ENCODE measurements at regions not wholly inside any gene's neighbourhood (a gene's known extent, or its start where the extent isn't known, plus 50 kb on each side); places are given as distances from the start of the nearest gene placed in this dataset.

GRCh38 chr2:35986871-35987270 lies 368.7 kb upstream of the CRIM1 start:
- H3K27ac ChIP-seq (ENCODE audit: low read depth, low read length): no peak overlapping the region
- no peak overlapping the region for H2AFZ ChIP-seq (ENCODE audit: low read depth, low read length, severe bottlenecking)
- H3K9ac ChIP-seq (ENCODE audit: low read length): no peak overlapping the region
- H3F3A ChIP-seq (ENCODE audit: insufficient read depth): no peaks in the 10 kb centered on the region
- TF ChIP-seq EZH2phosphoT487 (conservative IDR thresholded peaks at IDR 0.05; ENCODE audit: low read length) (no peak), CTCF (IDR thresholded peaks at IDR 0.05; ENCODE audit: insufficient read depth, low read length, poor library complexity, severe bottlenecking) (no peak)
- H3K4me2 ChIP-seq (ENCODE audit: low read depth, low read length, poor library complexity, severe bottlenecking): no peak overlapping the region
- no peaks in the 10 kb centered on the region for H3K9me2 ChIP-seq (replicated peaks; ENCODE audit: insufficient read depth, low read length)
- H3K4me3 ChIP-seq (ENCODE audit: insufficient read depth, low read length, poor library complexity, severe bottlenecking): no peak overlapping the region
- no peaks in the 10 kb centered on the region for H3K36me3 ChIP-seq (ENCODE audit: low read length)
- no peaks in the 10 kb centered on the region for H3K79me2 ChIP-seq (ENCODE audit: insufficient read depth, low read length)
- no peaks in the 10 kb centered on the region for H4K20me1 ChIP-seq (ENCODE audit: low read depth, low read length)
- no peaks in the 10 kb centered on the region for H3K27me3 ChIP-seq (ENCODE audit: low read length)
- H3K9me3 ChIP-seq (ENCODE audit: insufficient read depth, low read length): no peaks in the 10 kb centered on the region

DNA sequence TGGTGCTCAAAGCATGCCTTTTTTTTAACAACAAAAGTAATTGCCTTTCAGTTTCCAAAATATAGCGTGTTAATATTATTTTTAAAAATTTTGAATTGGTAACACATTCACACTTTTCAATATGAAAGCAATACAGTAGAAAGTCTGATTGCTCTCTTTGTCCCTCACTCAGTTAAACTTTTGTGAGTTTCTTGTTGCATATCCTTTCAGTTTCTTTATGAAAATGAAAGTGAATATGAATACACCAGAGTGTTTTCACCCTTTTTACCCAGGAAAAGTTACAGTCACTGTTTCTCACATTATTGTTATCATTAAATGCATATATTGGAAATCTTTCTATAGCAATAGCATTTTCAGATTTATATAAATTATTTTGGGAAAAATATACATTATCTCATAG lies 377.4 kb upstream of the CRIM1 start:
- no peaks in the 10 kb centered on the region for H3K9me2 ChIP-seq (replicated peaks; ENCODE audit: insufficient read depth, low read length)
- H3K36me3 ChIP-seq (ENCODE audit: low read length): no peaks in the 10 kb centered on the region
- H3K4me3 ChIP-seq (ENCODE audit: insufficient read depth, low read length, poor library complexity, severe bottlenecking): no peak overlapping the region
- H3K9me3 ChIP-seq (ENCODE audit: insufficient read depth, low read length): no peaks in the 10 kb centered on the region
- H3K4me2 ChIP-seq (ENCODE audit: low read depth, low read length, poor library complexity, severe bottlenecking): no peak overlapping the region
- no peaks in the 10 kb centered on the region for H3K27me3 ChIP-seq (ENCODE audit: low read length)
- H3K9ac ChIP-seq (ENCODE audit: low read length): no peak overlapping the region
- H4K20me1 ChIP-seq (ENCODE audit: low read depth, low read length): no peaks in the 10 kb centered on the region
- H2AFZ ChIP-seq (ENCODE audit: low read depth, low read length, severe bottlenecking): no peak overlapping the region
- H3K79me2 ChIP-seq (ENCODE audit: insufficient read depth, low read length): no peaks in the 10 kb centered on the region
- no peaks in the 10 kb centered on the region for H3F3A ChIP-seq (ENCODE audit: insufficient read depth)
- TF ChIP-seq CTCF (IDR thresholded peaks at IDR 0.05; ENCODE audit: insufficient read depth, low read length, poor library complexity, severe bottlenecking) (no peak), EZH2phosphoT487 (conservative IDR thresholded peaks at IDR 0.05; ENCODE audit: low read length) (no peak)
- no peak overlapping the region for H3K27ac ChIP-seq (ENCODE audit: low read depth, low read length)

GRCh38 chr2:35976611-35977010 lies 379.0 kb upstream of the CRIM1 start:
- H3K4me3 ChIP-seq (ENCODE audit: insufficient read depth, low read length, poor library complexity, severe bottlenecking): no peak overlapping the region
- no peaks in the 10 kb centered on the region for H3K79me2 ChIP-seq (ENCODE audit: insufficient read depth, low read length)
- no peaks in the 10 kb centered on the region for H4K20me1 ChIP-seq (ENCODE audit: low read depth, low read length)
- TF ChIP-seq CTCF (IDR thresholded peaks at IDR 0.05; ENCODE audit: insufficient read depth, low read length, poor library complexity, severe bottlenecking) (no peak), EZH2phosphoT487 (conservative IDR thresholded peaks at IDR 0.05; ENCODE audit: low read length) (no peak)
- H3K4me2 ChIP-seq (ENCODE audit: low read depth, low read length, poor library complexity, severe bottlenecking): no peak overlapping the region
- H3K36me3 ChIP-seq (ENCODE audit: low read length): no peaks in the 10 kb centered on the region
- H3K27ac ChIP-seq (ENCODE audit: low read depth, low read length): no peak overlapping the region
- no peaks in the 10 kb centered on the region for H3K9me3 ChIP-seq (ENCODE audit: insufficient read depth, low read length)
- H3K9me2 ChIP-seq (replicated peaks; ENCODE audit: insufficient read depth, low read length): no peaks in the 10 kb centered on the region
- no peak overlapping the region for H2AFZ ChIP-seq (ENCODE audit: low read depth, low read length, severe bottlenecking)
- no peaks in the 10 kb centered on the region for H3K27me3 ChIP-seq (ENCODE audit: low read length)
- no peaks in the 10 kb centered on the region for H3F3A ChIP-seq (ENCODE audit: insufficient read depth)
- no peak overlapping the region for H3K9ac ChIP-seq (ENCODE audit: low read length)

DNA sequence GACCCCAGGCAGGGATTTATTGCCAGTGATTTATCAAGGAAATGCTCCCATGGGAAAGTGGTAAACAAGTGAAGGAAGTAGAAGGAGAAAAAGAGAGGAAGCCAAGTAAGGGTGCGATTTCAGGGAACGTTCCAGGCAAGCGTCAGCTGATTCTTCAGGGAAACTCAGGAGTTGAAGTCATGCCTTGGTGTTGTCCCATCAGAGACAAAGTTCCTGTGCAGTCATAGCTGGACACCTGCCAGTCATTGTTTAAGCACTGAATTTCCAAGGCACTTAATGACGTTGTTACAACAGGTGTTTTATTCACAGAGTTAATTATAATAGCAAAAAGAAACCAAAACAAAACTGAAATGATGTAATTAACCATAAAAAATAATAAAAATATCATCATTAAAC lies 381.8 kb upstream of the CRIM1 start:
- Histone ChIP-seq H3K4me2 (ENCODE audit: low read depth, low read length, poor library complexity, severe bottlenecking) (no peak overlapping the region), H3K9me3 (ENCODE audit: insufficient read depth, low read length) (no peaks in the 10 kb centered on the region), H3K36me3 (ENCODE audit: low read length) (no peaks in the 10 kb centered on the region), H3K9me2 (replicated peaks; ENCODE audit: insufficient read depth, low read length) (no peaks in the 10 kb centered on the region), H3K79me2 (ENCODE audit: insufficient read depth, low read length) (no peaks in the 10 kb centered on the region), H3K27ac (ENCODE audit: low read depth, low read length) (no peak overlapping the region), H4K20me1 (ENCODE audit: low read depth, low read length) (no peaks in the 10 kb centered on the region), H3F3A (ENCODE audit: insufficient read depth) (no peaks in the 10 kb centered on the region), H3K9ac (ENCODE audit: low read length) (no peak overlapping the region), H2AFZ (ENCODE audit: low read depth, low read length, severe bottlenecking) (no peak overlapping the region), H3K27me3 (ENCODE audit: low read length) (no peaks in the 10 kb centered on the region), H3K4me3 (ENCODE audit: insufficient read depth, low read length, poor library complexity, severe bottlenecking) (no peak overlapping the region)
- no peak for TF ChIP-seq CTCF (IDR thresholded peaks at IDR 0.05; ENCODE audit: insufficient read depth, low read length, poor library complexity, severe bottlenecking)
- no peak for TF ChIP-seq EZH2phosphoT487 (conservative IDR thresholded peaks at IDR 0.05; ENCODE audit: low read length)

All from SU-DHL-6 (cell line).